Ovary (tissue), 3 donors: ENCODE measurements at regions not wholly inside any gene's neighbourhood (a gene's known extent, or its start where the extent isn't known, plus 50 kb on each side); places are given as distances from the start of the nearest gene placed in this dataset.

Experiments used
- CTCF ChIP-seq, 3 donors: fragments of 450-650 bp in 2 of 3; fragments of 200-600 bp in 1 of 3; IDR thresholded peaks; one replicate each; pipeline versions ENCODE4 v1.5.1 to v1.8.0; 2016 to 2022; ENCODE audit warnings: antibody characterized with exemption in 3 of 3, mild to moderate bottlenecking in 1 of 3
- EP300 ChIP-seq: sonication (generic); formaldehyde crosslinking; IDR thresholded peaks from one replicate; pipeline ENCODE4 v1.6.1; 2017; ENCODE audit warnings: antibody characterized with exemption
- POLR2A ChIP-seq: fragments of 450-650 bp; IDR thresholded peaks from one replicate; pipeline ENCODE4 v1.6.1; 2017; ENCODE audit warnings: antibody characterized with exemption, mild to moderate bottlenecking, moderate library complexity
- donor health status: DM: no; HTN: no; CAD: no.

- TF ChIP-seq CTCF (IDR thresholded peaks at IDR 0.05) (no peak), EP300 (no peak), POLR2A (no peak)
Measured at GRCh38 chr10:124319926-124320391, 98.8 kb downstream of the OAT start.
